OCI-LY3 (cell line): ENCODE measurements at regions not wholly inside any gene's neighbourhood (a gene's known extent, or its start where the extent isn't known, plus 50 kb on each side); places are given as distances from the start of the nearest gene placed in this dataset.

Experiments used
- H2AFZ ChIP-seq: fragments of 200-600, 300-600 bp; shearing (Covaris generic); 2 replicates; pipeline ENCODE4 v1.6.0; 2014; ENCODE audit warnings: antibody characterized with exemption, low read depth, low read length
- H3K27ac ChIP-seq: fragments of 200-600, 300-600 bp; sonication (generic); 2 replicates; pipeline ENCODE4 v1.5.1; 2014; ENCODE audit warnings: mild to moderate bottlenecking, low read length, moderate library complexity, mixed read lengths
- H3K27me3 ChIP-seq: fragments of 200-600, 300-600 bp; sonication (generic); 2 replicates; pipeline ENCODE4 v1.6.1; 2014; ENCODE audit warnings: low read depth, low read length, mixed read lengths
- H3K36me3 ChIP-seq: fragments of 200-600, 300-600 bp; sonication (generic); replicated peaks from 2 replicates; pipeline ENCODE3; 2014; ENCODE audit warnings: low read depth, low read length, mixed read lengths
- H3K4me1 ChIP-seq: fragments of 300-600, 200-600 bp; sonication (generic); 2 replicates; pipeline ENCODE4 v1.6.1; 2014; ENCODE audit warnings: low read length, mixed read lengths
- H3K4me2 ChIP-seq: fragments of 200-600, 300-600 bp; sonication (generic); 2 replicates; pipeline ENCODE4 v1.6.1; 2014; ENCODE audit warnings: low read length, mixed read lengths
- H3K4me3 ChIP-seq: fragments of 300-600, 200-600 bp; sonication (generic); 2 replicates; pipeline ENCODE4 v1.5.1; 2014; ENCODE audit warnings: antibody characterized with exemption, mild to moderate bottlenecking, low read length, moderate library complexity
- H3K79me2 ChIP-seq: fragments of 300-600, 200-600 bp; shearing (Covaris generic); 2 replicates; pipeline ENCODE4 v1.6.1; 2014; ENCODE audit warnings: mild to moderate bottlenecking, low read length, mixed read lengths
- H3K9ac ChIP-seq: fragments of 300-600, 200-600 bp; shearing (Covaris generic); 2 replicates; pipeline ENCODE4 v1.6.0; 2014; ENCODE audit warnings: mild to moderate bottlenecking, low read length, moderate library complexity
- H3K9me3 ChIP-seq: fragments of 200-600, 300-600 bp; shearing (Covaris generic); 2 replicates; pipeline ENCODE4 v1.6.1; 2014; ENCODE audit warnings: low read length, mixed read lengths; ENCODE audit not compliant: insufficient read depth
- H4K20me1 ChIP-seq: fragments of 200-600, 300-600 bp; sonication (generic); 2 replicates; pipeline ENCODE4 v1.6.1; 2016; ENCODE audit warnings: low read length, mixed read lengths; ENCODE audit not compliant: insufficient read depth
- CTCF ChIP-seq: fragments of 200-600, 300-600 bp; sonication (generic); IDR thresholded peaks from 2 replicates; pipeline ENCODE4 v1.5.1; 2014; ENCODE audit warnings: antibody characterized with exemption, low read length, low read depth
- EZH2phosphoT487 ChIP-seq: fragments of 200-600 bp; shearing (Covaris generic); IDR thresholded peaks from 2 replicates; pipeline ENCODE4 v1.6.1; 2018; ENCODE audit warnings: antibody characterized with exemption, mixed run types, low read depth

DNA sequence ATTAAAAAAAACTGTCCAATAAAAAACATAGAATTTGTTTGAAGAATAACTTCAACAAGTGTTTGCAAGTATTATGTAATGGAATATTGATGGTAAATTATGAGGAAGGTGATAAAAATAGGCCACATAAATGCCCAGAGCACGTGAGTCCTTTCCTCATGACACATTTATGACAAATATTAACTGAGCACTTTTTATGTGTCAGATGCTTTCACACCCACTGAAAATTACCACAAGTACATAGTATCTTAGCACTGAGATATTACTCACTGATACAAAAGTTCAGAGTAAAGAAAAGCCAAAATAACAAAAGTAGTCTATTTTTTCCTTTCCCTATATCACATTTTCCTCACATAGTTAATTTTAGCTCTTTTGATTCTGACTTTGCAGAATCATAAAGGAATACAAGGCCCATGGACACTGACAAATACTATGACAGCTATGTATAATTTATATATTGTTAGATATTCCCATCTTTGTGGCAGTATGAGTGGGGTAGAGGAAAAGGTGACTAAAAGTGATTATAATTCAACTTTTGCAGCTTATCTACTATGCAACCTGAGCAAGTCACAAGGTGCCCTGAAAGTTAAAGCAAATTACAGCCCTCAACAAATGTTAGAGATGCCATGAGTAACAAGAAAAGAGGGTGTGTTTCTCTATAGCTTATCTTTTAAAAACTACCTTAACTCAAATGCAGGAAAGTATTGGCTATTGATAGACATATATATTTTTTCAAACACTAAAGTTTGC, 80.7 kb downstream of the RBMY1D start:
- Histone ChIP-seq H3K4me3 (no peak overlapping the region), H3K9ac (no peak overlapping the region), H3K27me3 (no peaks in the 10 kb centered on the region), H4K20me1 (no peaks in the 10 kb centered on the region), H3K4me2 (no peak overlapping the region), H3K79me2 (no peaks in the 10 kb centered on the region), H3K27ac (no peak overlapping the region), H3K36me3 (no peaks in the 10 kb centered on the region), H3K4me1 (peaks cover 14% of the 10 kb centered on the region), H3K9me3 (no peaks in the 10 kb centered on the region), H2AFZ (no peak overlapping the region)
- no peak for TF ChIP-seq EZH2phosphoT487
- TF ChIP-seq CTCF: no peak

GRCh38 chrY:21814491-21814890, 79.8 kb downstream of the RBMY1D start:
- no peaks in the 10 kb centered on the region for H3K36me3 ChIP-seq
- no peaks in the 10 kb centered on the region for H4K20me1 ChIP-seq
- no peak overlapping the region for H2AFZ ChIP-seq
- H3K4me2 ChIP-seq: peak overlapping the region; percentile 26; the same call in 1 of the 2 replicates
- H3K4me1 ChIP-seq: peaks cover 14% of the 10 kb centered on the region
- no peaks in the 10 kb centered on the region for H3K9me3 ChIP-seq
- no peak overlapping the region for H3K4me3 ChIP-seq
- no peak overlapping the region for H3K9ac ChIP-seq
- H3K79me2 ChIP-seq: no peaks in the 10 kb centered on the region
- no peak for TF ChIP-seq EZH2phosphoT487
- TF ChIP-seq CTCF: no peak
- H3K27me3 ChIP-seq: no peaks in the 10 kb centered on the region
- H3K27ac ChIP-seq: no peak overlapping the region

- Histone ChIP-seq H3K4me3 (no peak overlapping the region), H3K36me3 (no peaks in the 10 kb centered on the region), H2AFZ (no peak overlapping the region), H4K20me1 (no peaks in the 10 kb centered on the region), H3K9me3 (no peaks in the 10 kb centered on the region), H3K27ac (no peak overlapping the region), H3K4me1 (no peaks in the 10 kb centered on the region), H3K9ac (no peak overlapping the region), H3K79me2 (no peaks in the 10 kb centered on the region), H3K27me3 (no peaks in the 10 kb centered on the region), H3K4me2 (no peak overlapping the region)
- TF ChIP-seq CTCF (no peak), EZH2phosphoT487 (no peak)
These were observed 72.4 kb downstream of the RBMY1D start for GRCh38 chrY:21821881-21822280.

- no peaks in the 10 kb centered on the region for H4K20me1 ChIP-seq
- no peak overlapping the region for H3K27ac ChIP-seq
- H3K4me3 ChIP-seq: no peak overlapping the region
- no peak for TF ChIP-seq EZH2phosphoT487
- no peak for TF ChIP-seq CTCF
- H3K36me3 ChIP-seq: no peaks in the 10 kb centered on the region
- H2AFZ ChIP-seq: no peak overlapping the region
- H3K79me2 ChIP-seq: no peaks in the 10 kb centered on the region
- H3K27me3 ChIP-seq: no peaks in the 10 kb centered on the region
- H3K4me1 ChIP-seq: no peaks in the 10 kb centered on the region
- H3K4me2 ChIP-seq: no peak overlapping the region
- no peaks in the 10 kb centered on the region for H3K9me3 ChIP-seq
- H3K9ac ChIP-seq: no peak overlapping the region
These were observed 66.7 kb downstream of the RBMY1D start for GRCh38 chrY:21827593-21827992.
